GM23338 (cell line): ENCODE measurements at regions not wholly inside any gene's neighbourhood (a gene's known extent, or its start where the extent isn't known, plus 50 kb on each side); places are given as distances from the start of the nearest gene placed in this dataset.
A peak's percentile ranks its signal among the peaks of the same experiment; 100 is the strongest.

Experiments used
- ATAC-seq: fragments of 200-7000 bp; cut with Tn5 transposase; 3 replicates; pipeline ENCODE4 v1.9.1; 2020
- DNase-seq: peaks from one replicate; pipeline ENCODE4 v3.0.0-alpha.2; 2015; ENCODE audit warnings: low spot score
- H2AFZ ChIP-seq: fragments of 200-600 bp; sonication (generic); 2 replicates; pipeline ENCODE4 v1.8.0; 2016; ENCODE audit warnings: antibody characterized with exemption, mild to moderate bottlenecking, moderate library complexity
- H3F3A ChIP-seq: fragments of 200-600 bp; sonication (generic); replicated peaks from 2 replicates; pipeline ENCODE4 v1.8.0; 2017; ENCODE audit warnings: antibody characterized with exemption, mixed run types, low read depth
- H3K27ac ChIP-seq: fragments of 200-600 bp; sonication (generic); 2 replicates; pipeline ENCODE4 v1.6.1; 2016; ENCODE audit warnings: low read depth
- H3K27me3 ChIP-seq: fragments of 200-600 bp; sonication (generic); 2 replicates; pipeline ENCODE4 v1.8.0; 2016; ENCODE audit warnings: mild to moderate bottlenecking, mixed run types, moderate library complexity; ENCODE audit not compliant: insufficient read depth
- H3K36me3 ChIP-seq: fragments of 200-600 bp; sonication (generic); 2 replicates; pipeline ENCODE4 v1.8.0; 2016; ENCODE audit warnings: mild to moderate bottlenecking; ENCODE audit not compliant: insufficient read depth
- H3K4me1 ChIP-seq: fragments of 200-600 bp; sonication (generic); 2 replicates; pipeline ENCODE4 v1.8.0; 2016; ENCODE audit warnings: mild to moderate bottlenecking, moderate library complexity; ENCODE audit not compliant: insufficient read depth
- H3K4me2 ChIP-seq: fragments of 200-600 bp; sonication (generic); 2 replicates; pipeline ENCODE4 v1.7.1; 2017; ENCODE audit warnings: mixed run types
- H3K4me3 ChIP-seq: fragments of 200-600 bp; sonication (generic); 2 replicates; pipeline ENCODE4 v1.6.1; 2016; ENCODE audit warnings: mixed run types
- H3K79me2 ChIP-seq: fragments of 200-600 bp; sonication (generic); replicated peaks from 2 replicates; pipeline ENCODE4 v1.8.0; 2017; ENCODE audit warnings: mild to moderate bottlenecking; ENCODE audit not compliant: insufficient read depth
- H3K9me2 ChIP-seq: fragments of 200-600 bp; sonication (generic); 2 replicates; pipeline ENCODE4 v1.8.0; 2017; ENCODE audit not compliant: insufficient read depth
- H4K20me1 ChIP-seq: fragments of 200-600 bp; sonication (generic); replicated peaks from 2 replicates; pipeline ENCODE4 v1.8.0; 2017; ENCODE audit warnings: mild to moderate bottlenecking; ENCODE audit not compliant: insufficient read depth
- H3K27ac Mint-ChIP-seq: 2 replicates; pipeline ENCODE4 v1.8.0; 2020; ENCODE audit warnings: inconsistent platforms, mild to moderate bottlenecking, moderate library complexity, mixed read lengths
- H3K27me3 Mint-ChIP-seq: 3 replicates; pipeline ENCODE4 v1.8.0; 2022; ENCODE audit warnings: low read depth, mild to moderate bottlenecking, moderate library complexity, mixed read lengths, inconsistent platforms; ENCODE audit not compliant: insufficient read depth, poor library complexity
- H3K36me3 Mint-ChIP-seq: 3 replicates; pipeline ENCODE4 v1.8.0; 2021; ENCODE audit warnings: low read depth, mild to moderate bottlenecking, inconsistent platforms, moderate library complexity, mixed read lengths
- H3K4me1 Mint-ChIP-seq: 3 replicates; pipeline ENCODE4 v1.8.0; 2020; ENCODE audit warnings: mild to moderate bottlenecking, inconsistent platforms, mixed read lengths
- H3K4me3 Mint-ChIP-seq: 3 replicates; pipeline ENCODE4 v1.8.0; 2021; ENCODE audit warnings: moderate library complexity, mild to moderate bottlenecking, inconsistent platforms, mixed read lengths
- H3K9me3 Mint-ChIP-seq: 3 replicates; pipeline ENCODE4 v1.8.0; 2020; ENCODE audit warnings: moderate library complexity, mild to moderate bottlenecking, inconsistent platforms, mixed read lengths
- CTCF ChIP-seq, 2 experiments: fragments of 200-600 bp in 1 of 2; sonication (generic) in 1 of 2; conservative IDR thresholded peaks; 2 replicates each; pipeline versions ENCODE4 v1.5.1 to v1.6.1; 2016 to 2017; ENCODE audit warnings: antibody characterized with exemption in 2 of 2, low read depth in 2 of 2, mild to moderate bottlenecking in 2 of 2, moderate library complexity in 1 of 2
- EZH2 ChIP-seq: fragments of 200-600 bp; sonication (generic); IDR thresholded peaks from one replicate; pipeline ENCODE4 v1.8.0; 2017; ENCODE audit warnings: antibody characterized with exemption, mild to moderate bottlenecking, low read depth; ENCODE audit not compliant: unreplicated experiment
- POLR2AphosphoS5 ChIP-seq: IDR thresholded peaks from 2 replicates; pipeline ENCODE4 v1.6.1; 2016; ENCODE audit warnings: antibody characterized with exemption, low read depth
- ZNF114 ChIP-seq: fragments of 250-450 bp; sonication (Bioruptor Pico); IDR thresholded peaks from 2 replicates; pipeline ENCODE4 v1.5.0; 2020; ENCODE audit warnings: mild to moderate bottlenecking, moderate library complexity
- TF ChIP-seq, protein P1 (sequence below): fragments of 250-450 bp; sonication (Bioruptor Pico); IDR thresholded peaks from 2 replicates; pipeline ENCODE4 v1.5.0; 2020; ENCODE audit warnings: mild to moderate bottlenecking, moderate library complexity
- TF ChIP-seq, protein P2 (sequence below): IDR thresholded peaks from one replicate; pipeline ENCODE4 v1.6.1; 2018; ENCODE audit warnings: antibody characterized with exemption; ENCODE audit not compliant: unreplicated experiment

GRCh38 chr12:59100585-59100984, 180.3 kb upstream of the LRIG3 start:
- DNase-seq = no peak
- ATAC-seq = peak; percentile 43; the same call in 2 of the 3 replicates
- no peak overlapping the region for H2AFZ ChIP-seq
- no peak overlapping the region for H3K4me2 ChIP-seq
- H3K36me3 ChIP-seq = no peaks in the 10 kb centered on the region
- Mint-ChIP-seq H3K36me3 (no peaks in the 10 kb centered on the region), H3K4me1 (peaks cover 7% of the 10 kb centered on the region; the same call in 2 of the 3 replicates), H3K27me3 (no peaks in the 10 kb centered on the region), H3K4me3 (no peak overlapping the region), H3K9me3 (no peaks in the 10 kb centered on the region), H3K27ac (no peak overlapping the region)
- H3K27ac ChIP-seq = no peak overlapping the region
- no peaks in the 10 kb centered on the region for H3K79me2 ChIP-seq
- TF ChIP-seq, protein P1, sequence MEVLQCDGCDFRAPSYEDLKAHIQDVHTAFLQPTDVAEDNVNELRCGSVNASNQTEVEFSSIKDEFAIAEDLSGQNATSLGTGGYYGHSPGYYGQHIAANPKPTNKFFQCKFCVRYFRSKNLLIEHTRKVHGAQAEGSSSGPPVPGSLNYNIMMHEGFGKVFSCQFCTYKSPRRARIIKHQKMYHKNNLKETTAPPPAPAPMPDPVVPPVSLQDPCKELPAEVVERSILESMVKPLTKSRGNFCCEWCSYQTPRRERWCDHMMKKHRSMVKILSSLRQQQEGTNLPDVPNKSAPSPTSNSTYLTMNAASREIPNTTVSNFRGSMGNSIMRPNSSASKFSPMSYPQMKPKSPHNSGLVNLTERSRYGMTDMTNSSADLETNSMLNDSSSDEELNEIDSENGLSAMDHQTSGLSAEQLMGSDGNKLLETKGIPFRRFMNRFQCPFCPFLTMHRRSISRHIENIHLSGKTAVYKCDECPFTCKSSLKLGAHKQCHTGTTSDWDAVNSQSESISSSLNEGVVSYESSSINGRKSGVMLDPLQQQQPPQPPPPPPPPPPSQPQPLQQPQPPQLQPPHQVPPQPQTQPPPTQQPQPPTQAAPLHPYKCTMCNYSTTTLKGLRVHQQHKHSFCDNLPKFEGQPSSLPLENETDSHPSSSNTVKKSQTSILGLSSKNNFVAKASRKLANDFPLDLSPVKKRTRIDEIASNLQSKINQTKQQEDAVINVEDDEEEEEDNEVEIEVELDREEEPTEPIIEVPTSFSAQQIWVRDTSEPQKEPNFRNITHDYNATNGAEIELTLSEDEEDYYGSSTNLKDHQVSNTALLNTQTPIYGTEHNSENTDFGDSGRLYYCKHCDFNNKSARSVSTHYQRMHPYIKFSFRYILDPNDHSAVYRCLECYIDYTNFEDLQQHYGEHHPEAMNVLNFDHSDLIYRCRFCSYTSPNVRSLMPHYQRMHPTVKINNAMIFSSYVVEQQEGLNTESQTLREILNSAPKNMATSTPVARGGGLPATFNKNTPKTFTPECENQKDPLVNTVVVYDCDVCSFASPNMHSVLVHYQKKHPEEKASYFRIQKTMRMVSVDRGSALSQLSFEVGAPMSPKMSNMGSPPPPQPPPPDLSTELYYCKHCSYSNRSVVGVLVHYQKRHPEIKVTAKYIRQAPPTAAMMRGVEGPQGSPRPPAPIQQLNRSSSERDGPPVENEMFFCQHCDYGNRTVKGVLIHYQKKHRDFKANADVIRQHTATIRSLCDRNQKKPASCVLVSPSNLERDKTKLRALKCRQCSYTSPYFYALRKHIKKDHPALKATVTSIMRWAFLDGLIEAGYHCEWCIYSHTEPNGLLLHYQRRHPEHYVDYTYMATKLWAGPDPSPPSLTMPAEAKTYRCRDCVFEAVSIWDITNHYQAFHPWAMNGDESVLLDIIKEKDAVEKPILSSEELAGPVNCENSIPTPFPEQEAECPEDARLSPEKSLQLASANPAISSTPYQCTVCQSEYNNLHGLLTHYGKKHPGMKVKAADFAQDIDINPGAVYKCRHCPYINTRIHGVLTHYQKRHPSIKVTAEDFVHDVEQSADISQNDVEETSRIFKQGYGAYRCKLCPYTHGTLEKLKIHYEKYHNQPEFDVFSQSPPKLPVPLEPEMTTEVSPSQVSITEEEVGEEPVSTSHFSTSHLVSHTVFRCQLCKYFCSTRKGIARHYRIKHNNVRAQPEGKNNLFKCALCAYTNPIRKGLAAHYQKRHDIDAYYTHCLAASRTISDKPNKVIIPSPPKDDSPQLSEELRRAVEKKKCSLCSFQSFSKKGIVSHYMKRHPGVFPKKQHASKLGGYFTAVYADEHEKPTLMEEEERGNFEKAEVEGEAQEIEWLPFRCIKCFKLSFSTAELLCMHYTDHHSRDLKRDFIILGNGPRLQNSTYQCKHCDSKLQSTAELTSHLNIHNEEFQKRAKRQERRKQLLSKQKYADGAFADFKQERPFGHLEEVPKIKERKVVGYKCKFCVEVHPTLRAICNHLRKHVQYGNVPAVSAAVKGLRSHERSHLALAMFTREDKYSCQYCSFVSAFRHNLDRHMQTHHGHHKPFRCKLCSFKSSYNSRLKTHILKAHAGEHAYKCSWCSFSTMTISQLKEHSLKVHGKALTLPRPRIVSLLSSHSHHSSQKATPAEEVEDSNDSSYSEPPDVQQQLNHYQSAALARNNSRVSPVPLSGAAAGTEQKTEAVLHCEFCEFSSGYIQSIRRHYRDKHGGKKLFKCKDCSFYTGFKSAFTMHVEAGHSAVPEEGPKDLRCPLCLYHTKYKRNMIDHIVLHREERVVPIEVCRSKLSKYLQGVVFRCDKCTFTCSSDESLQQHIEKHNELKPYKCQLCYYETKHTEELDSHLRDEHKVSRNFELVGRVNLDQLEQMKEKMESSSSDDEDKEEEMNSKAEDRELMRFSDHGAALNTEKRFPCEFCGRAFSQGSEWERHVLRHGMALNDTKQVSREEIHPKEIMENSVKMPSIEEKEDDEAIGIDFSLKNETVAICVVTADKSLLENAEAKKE (CRISPR knock-in tag) = no peak
- TF ChIP-seq CTCF (conservative IDR thresholded peaks at IDR 0.05; ENCODE audit: low read depth in 2 of 2) (no peak), EZH2 (no peak), POLR2AphosphoS5 (no peak), ZNF114 (CRISPR knock-in tag) (no peak)
- TF ChIP-seq, protein P2, sequence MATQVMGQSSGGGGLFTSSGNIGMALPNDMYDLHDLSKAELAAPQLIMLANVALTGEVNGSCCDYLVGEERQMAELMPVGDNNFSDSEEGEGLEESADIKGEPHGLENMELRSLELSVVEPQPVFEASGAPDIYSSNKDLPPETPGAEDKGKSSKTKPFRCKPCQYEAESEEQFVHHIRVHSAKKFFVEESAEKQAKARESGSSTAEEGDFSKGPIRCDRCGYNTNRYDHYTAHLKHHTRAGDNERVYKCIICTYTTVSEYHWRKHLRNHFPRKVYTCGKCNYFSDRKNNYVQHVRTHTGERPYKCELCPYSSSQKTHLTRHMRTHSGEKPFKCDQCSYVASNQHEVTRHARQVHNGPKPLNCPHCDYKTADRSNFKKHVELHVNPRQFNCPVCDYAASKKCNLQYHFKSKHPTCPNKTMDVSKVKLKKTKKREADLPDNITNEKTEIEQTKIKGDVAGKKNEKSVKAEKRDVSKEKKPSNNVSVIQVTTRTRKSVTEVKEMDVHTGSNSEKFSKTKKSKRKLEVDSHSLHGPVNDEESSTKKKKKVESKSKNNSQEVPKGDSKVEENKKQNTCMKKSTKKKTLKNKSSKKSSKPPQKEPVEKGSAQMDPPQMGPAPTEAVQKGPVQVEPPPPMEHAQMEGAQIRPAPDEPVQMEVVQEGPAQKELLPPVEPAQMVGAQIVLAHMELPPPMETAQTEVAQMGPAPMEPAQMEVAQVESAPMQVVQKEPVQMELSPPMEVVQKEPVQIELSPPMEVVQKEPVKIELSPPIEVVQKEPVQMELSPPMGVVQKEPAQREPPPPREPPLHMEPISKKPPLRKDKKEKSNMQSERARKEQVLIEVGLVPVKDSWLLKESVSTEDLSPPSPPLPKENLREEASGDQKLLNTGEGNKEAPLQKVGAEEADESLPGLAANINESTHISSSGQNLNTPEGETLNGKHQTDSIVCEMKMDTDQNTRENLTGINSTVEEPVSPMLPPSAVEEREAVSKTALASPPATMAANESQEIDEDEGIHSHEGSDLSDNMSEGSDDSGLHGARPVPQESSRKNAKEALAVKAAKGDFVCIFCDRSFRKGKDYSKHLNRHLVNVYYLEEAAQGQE = no peak
- H3K27me3 ChIP-seq = no peaks in the 10 kb centered on the region
- no peaks in the 10 kb centered on the region for H3K9me2 ChIP-seq
- H4K20me1 ChIP-seq = no peaks in the 10 kb centered on the region
- no peak overlapping the region for H3K4me3 ChIP-seq
- 0 out of 2 replicates have a peak, but pooled peaks cover 4% of the 10 kb centered on the region for H3K4me1 ChIP-seq
- H3F3A ChIP-seq = no peaks in the 10 kb centered on the region
